ENCODE measurements at regions not wholly inside any gene's neighbourhood (a gene's known extent, or its start where the extent isn't known, plus 50 kb on each side); places are given as distances from the start of the nearest gene placed in this dataset.

GRCh38 chr3:981156-981555 is 111.7 kb upstream of the CNTN6 start:
- H3K36me3 ChIP-seq (ENCODE audit: control insufficient read depth, insufficient read depth, low read length), result no peaks in the 10 kb centered on the region
- H3K4me1 ChIP-seq (ENCODE audit: control insufficient read depth, insufficient read depth, low read length), result no peaks in the 10 kb centered on the region
- no peak overlapping the region for H3K4me3 ChIP-seq (ENCODE audit: low read length)
- no peak overlapping the region for H3K9ac ChIP-seq (ENCODE audit: low read length)
- H3K27me3 ChIP-seq (ENCODE audit: control insufficient read depth, insufficient read depth, low read length), result no peaks in the 10 kb centered on the region
- H3K27ac ChIP-seq (ENCODE audit: low read depth, low read length), result no peak overlapping the region

- H3K4me3 ChIP-seq (ENCODE audit: low read length), result no peak overlapping the region
- no peaks in the 10 kb centered on the region for H3K36me3 ChIP-seq (ENCODE audit: control insufficient read depth, insufficient read depth, low read length)
- no peak overlapping the region for H3K9ac ChIP-seq (ENCODE audit: low read length)
- H3K27me3 ChIP-seq (ENCODE audit: control insufficient read depth, insufficient read depth, low read length), result no peaks in the 10 kb centered on the region
- H3K27ac ChIP-seq (ENCODE audit: low read depth, low read length), result no peak overlapping the region
- H3K4me1 ChIP-seq (ENCODE audit: control insufficient read depth, insufficient read depth, low read length), result no peaks in the 10 kb centered on the region
These were observed 104.0 kb upstream of the CNTN6 start for GRCh38 chr3:988785-989184.

GRCh38 chr3:992871-993270 is 100.0 kb upstream of the CNTN6 start:
- no peak overlapping the region for H3K4me3 ChIP-seq (ENCODE audit: low read length)
- H3K4me1 ChIP-seq (ENCODE audit: control insufficient read depth, insufficient read depth, low read length), result no peaks in the 10 kb centered on the region
- H3K27me3 ChIP-seq (ENCODE audit: control insufficient read depth, insufficient read depth, low read length), result no peaks in the 10 kb centered on the region
- no peak overlapping the region for H3K27ac ChIP-seq (ENCODE audit: low read depth, low read length)
- H3K9ac ChIP-seq (ENCODE audit: low read length), result no peak overlapping the region
- no peaks in the 10 kb centered on the region for H3K36me3 ChIP-seq (ENCODE audit: control insufficient read depth, insufficient read depth, low read length)

- no peak overlapping the region for H3K4me3 ChIP-seq (ENCODE audit: low read length)
- no peaks in the 10 kb centered on the region for H3K36me3 ChIP-seq (ENCODE audit: control insufficient read depth, insufficient read depth, low read length)
- no peak overlapping the region for H3K27ac ChIP-seq (ENCODE audit: low read depth, low read length)
- no peaks in the 10 kb centered on the region for H3K4me1 ChIP-seq (ENCODE audit: control insufficient read depth, insufficient read depth, low read length)
- H3K27me3 ChIP-seq (ENCODE audit: control insufficient read depth, insufficient read depth, low read length), result no peaks in the 10 kb centered on the region
- H3K9ac ChIP-seq (ENCODE audit: low read length), result no peak overlapping the region
These were observed 90.8 kb upstream of the CNTN6 start for GRCh38 chr3:1002010-1002409.

- Histone ChIP-seq H3K9ac (ENCODE audit: low read length) (no peak overlapping the region), H3K27me3 (ENCODE audit: control insufficient read depth, insufficient read depth, low read length) (no peaks in the 10 kb centered on the region), H3K4me1 (ENCODE audit: control insufficient read depth, insufficient read depth, low read length) (no peaks in the 10 kb centered on the region), H3K27ac (ENCODE audit: low read depth, low read length) (no peak overlapping the region), H3K36me3 (ENCODE audit: control insufficient read depth, insufficient read depth, low read length) (no peaks in the 10 kb centered on the region), H3K4me3 (ENCODE audit: low read length) (no peak overlapping the region)
These were observed 85.0 kb upstream of the CNTN6 start for GRCh38 chr3:1007866-1008265.

- no peak overlapping the region for H3K4me3 ChIP-seq (ENCODE audit: low read length)
- H3K36me3 ChIP-seq (ENCODE audit: control insufficient read depth, insufficient read depth, low read length), result no peaks in the 10 kb centered on the region
- H3K27ac ChIP-seq (ENCODE audit: low read depth, low read length), result no peak overlapping the region
- no peak overlapping the region for H3K9ac ChIP-seq (ENCODE audit: low read length)
- no peaks in the 10 kb centered on the region for H3K4me1 ChIP-seq (ENCODE audit: control insufficient read depth, insufficient read depth, low read length)
- no peaks in the 10 kb centered on the region for H3K27me3 ChIP-seq (ENCODE audit: control insufficient read depth, insufficient read depth, low read length)
These were observed 82.6 kb upstream of the CNTN6 start for GRCh38 chr3:1010228-1010627.

GRCh38 chr3:1015826-1016225 is 77.0 kb upstream of the CNTN6 start:
- H3K4me3 ChIP-seq (ENCODE audit: low read length), result no peak overlapping the region
- no peak overlapping the region for H3K27ac ChIP-seq (ENCODE audit: low read depth, low read length)
- no peak overlapping the region for H3K9ac ChIP-seq (ENCODE audit: low read length)
- H3K4me1 ChIP-seq (ENCODE audit: control insufficient read depth, insufficient read depth, low read length), result no peaks in the 10 kb centered on the region
- no peaks in the 10 kb centered on the region for H3K27me3 ChIP-seq (ENCODE audit: control insufficient read depth, insufficient read depth, low read length)
- H3K36me3 ChIP-seq (ENCODE audit: control insufficient read depth, insufficient read depth, low read length), result no peaks in the 10 kb centered on the region

- no peak overlapping the region for H3K27ac ChIP-seq (ENCODE audit: low read depth, low read length)
- H3K4me3 ChIP-seq (ENCODE audit: low read length), result no peak overlapping the region
- no peaks in the 10 kb centered on the region for H3K36me3 ChIP-seq (ENCODE audit: control insufficient read depth, insufficient read depth, low read length)
- H3K4me1 ChIP-seq (ENCODE audit: control insufficient read depth, insufficient read depth, low read length), result no peaks in the 10 kb centered on the region
- no peaks in the 10 kb centered on the region for H3K27me3 ChIP-seq (ENCODE audit: control insufficient read depth, insufficient read depth, low read length)
- H3K9ac ChIP-seq (ENCODE audit: low read length), result no peak overlapping the region
These were observed 75.0 kb upstream of the CNTN6 start for GRCh38 chr3:1017870-1018269.

- no peaks in the 10 kb centered on the region for H3K4me1 ChIP-seq (ENCODE audit: control insufficient read depth, insufficient read depth, low read length)
- H3K27ac ChIP-seq (ENCODE audit: low read depth, low read length), result no peak overlapping the region
- H3K36me3 ChIP-seq (ENCODE audit: control insufficient read depth, insufficient read depth, low read length), result no peaks in the 10 kb centered on the region
- H3K9ac ChIP-seq (ENCODE audit: low read length), result no peak overlapping the region
- H3K27me3 ChIP-seq (ENCODE audit: control insufficient read depth, insufficient read depth, low read length), result no peaks in the 10 kb centered on the region
- no peak overlapping the region for H3K4me3 ChIP-seq (ENCODE audit: low read length)
These were observed 73.7 kb upstream of the CNTN6 start for GRCh38 chr3:1019157-1019556.

GRCh38 chr3:1026395-1026794 is 66.4 kb upstream of the CNTN6 start:
- Histone ChIP-seq H3K9ac (ENCODE audit: low read length) (no peak overlapping the region), H3K4me1 (ENCODE audit: control insufficient read depth, insufficient read depth, low read length) (no peaks in the 10 kb centered on the region), H3K27ac (ENCODE audit: low read depth, low read length) (no peak overlapping the region), H3K36me3 (ENCODE audit: control insufficient read depth, insufficient read depth, low read length) (no peaks in the 10 kb centered on the region), H3K4me3 (ENCODE audit: low read length) (no peak overlapping the region), H3K27me3 (ENCODE audit: control insufficient read depth, insufficient read depth, low read length) (no peaks in the 10 kb centered on the region)

- Histone ChIP-seq H3K27ac (ENCODE audit: low read depth, low read length) (no peak overlapping the region), H3K9ac (ENCODE audit: low read length) (no peak overlapping the region), H3K4me1 (ENCODE audit: control insufficient read depth, insufficient read depth, low read length) (no peaks in the 10 kb centered on the region), H3K27me3 (ENCODE audit: control insufficient read depth, insufficient read depth, low read length) (no peaks in the 10 kb centered on the region), H3K4me3 (ENCODE audit: low read length) (no peak overlapping the region), H3K36me3 (ENCODE audit: control insufficient read depth, insufficient read depth, low read length) (no peaks in the 10 kb centered on the region)
These were observed 56.5 kb upstream of the CNTN6 start for GRCh38 chr3:1036207-1036826.

GRCh38 chr3:1037631-1038030 is 55.2 kb upstream of the CNTN6 start:
- Histone ChIP-seq H3K27me3 (ENCODE audit: control insufficient read depth, insufficient read depth, low read length) (no peaks in the 10 kb centered on the region), H3K4me1 (ENCODE audit: control insufficient read depth, insufficient read depth, low read length) (no peaks in the 10 kb centered on the region), H3K27ac (ENCODE audit: low read depth, low read length) (no peak overlapping the region)

More at GRCh38 chr3:1037631-1038030, 55.2 kb upstream of the CNTN6 start:
- Histone ChIP-seq H3K4me3 (ENCODE audit: low read length) (no peak overlapping the region), H3K36me3 (ENCODE audit: control insufficient read depth, insufficient read depth, low read length) (no peaks in the 10 kb centered on the region), H3K9ac (ENCODE audit: low read length) (no peak overlapping the region)
